Spleen (tissue), 7 donors: ENCODE measurements at regions not wholly inside any gene's neighbourhood (a gene's known extent, or its start where the extent isn't known, plus 50 kb on each side); places are given as distances from the start of the nearest gene placed in this dataset.
"Not testable (repeated sequence)": the region's sequence is repeated elsewhere in the genome, so short reads cannot be mapped to it uniquely, and the experiment has no call there.

ENCODE experiments used
- POLR2A ChIP-seq, 3 donors: fragments of 450-650 bp; IDR thresholded peaks; one replicate each; pipeline ENCODE4 v1.5.1; 2017; ENCODE audit warnings: antibody characterized with exemption in 3 of 3, mild to moderate bottlenecking in 1 of 3
- TF ChIP-seq, protein P1 (sequence below), 11 experiments: fragments of 200-600 bp in 7 of 11; fragments of 450-650 bp in 4 of 11; sonication (generic) in 4 of 11; IDR thresholded peaks in 8 of 11; conservative IDR thresholded peaks in 3 of 11; 1 replicate in 7 of 11; 2 replicates in 4 of 11; pipeline versions ENCODE4 v1.4.0 to v1.8.0; 2016 to 2021; ENCODE audit warnings: antibody characterized with exemption in 11 of 11, inconsistent platforms in 4 of 11, mild to moderate bottlenecking in 1 of 11
- donor health status: DM: no; HTN: no; CAD: no; lungs with moderate emphysema.
- donor health status: DM: no; HTN: no; CAD: no.
- donor health status: DM: no; HTN: no; CAD: no.

DNA sequence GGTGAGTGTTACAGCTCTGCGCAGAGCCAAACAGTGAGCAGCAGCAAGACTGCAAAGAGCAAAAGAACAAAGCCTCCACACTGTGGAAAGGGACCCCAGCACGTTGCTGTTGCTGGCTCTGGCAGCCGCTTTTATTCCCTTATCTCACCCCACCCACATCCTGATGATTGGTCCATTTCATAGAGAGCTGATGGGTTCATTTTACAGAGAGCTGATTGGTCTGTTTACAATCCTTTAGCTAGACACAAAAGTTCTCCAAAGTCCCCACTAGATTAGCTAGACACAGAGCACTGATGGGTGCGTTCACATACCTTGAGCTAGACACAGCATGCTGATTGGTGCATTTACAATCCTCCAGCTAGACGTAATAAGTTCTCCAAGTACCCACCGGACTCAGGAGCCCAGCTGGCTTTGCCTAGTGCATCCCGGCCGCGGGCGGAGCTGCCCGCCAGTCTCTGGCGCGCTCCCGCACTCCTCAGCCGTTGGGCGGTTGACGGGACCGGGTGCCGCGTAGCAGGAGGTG, 291.4 kb upstream of the PRSS16 start:
- TF ChIP-seq, protein P1, sequence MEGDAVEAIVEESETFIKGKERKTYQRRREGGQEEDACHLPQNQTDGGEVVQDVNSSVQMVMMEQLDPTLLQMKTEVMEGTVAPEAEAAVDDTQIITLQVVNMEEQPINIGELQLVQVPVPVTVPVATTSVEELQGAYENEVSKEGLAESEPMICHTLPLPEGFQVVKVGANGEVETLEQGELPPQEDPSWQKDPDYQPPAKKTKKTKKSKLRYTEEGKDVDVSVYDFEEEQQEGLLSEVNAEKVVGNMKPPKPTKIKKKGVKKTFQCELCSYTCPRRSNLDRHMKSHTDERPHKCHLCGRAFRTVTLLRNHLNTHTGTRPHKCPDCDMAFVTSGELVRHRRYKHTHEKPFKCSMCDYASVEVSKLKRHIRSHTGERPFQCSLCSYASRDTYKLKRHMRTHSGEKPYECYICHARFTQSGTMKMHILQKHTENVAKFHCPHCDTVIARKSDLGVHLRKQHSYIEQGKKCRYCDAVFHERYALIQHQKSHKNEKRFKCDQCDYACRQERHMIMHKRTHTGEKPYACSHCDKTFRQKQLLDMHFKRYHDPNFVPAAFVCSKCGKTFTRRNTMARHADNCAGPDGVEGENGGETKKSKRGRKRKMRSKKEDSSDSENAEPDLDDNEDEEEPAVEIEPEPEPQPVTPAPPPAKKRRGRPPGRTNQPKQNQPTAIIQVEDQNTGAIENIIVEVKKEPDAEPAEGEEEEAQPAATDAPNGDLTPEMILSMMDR (IDR thresholded peaks at IDR 0.05 in 8 of 11, conservative IDR thresholded peaks at IDR 0.05 in 3 of 11): not testable (repeated sequence)
- peak in 1 of 3 donors; percentile 20 for TF ChIP-seq POLR2A (IDR thresholded peaks at IDR 0.05)
